GM18907 (cell line): ENCODE measurements at regions not wholly inside any gene's neighbourhood (a gene's known extent, or its start where the extent isn't known, plus 50 kb on each side); places are given as distances from the start of the nearest gene placed in this dataset.

Experiments used
- ATAC-seq: cut with Tn5 transposase; IDR thresholded peaks from one replicate; pipeline ENCODE4 v1.9.1; 2021; ENCODE audit warnings: mild to moderate bottlenecking, moderate library complexity; ENCODE audit not compliant: unreplicated experiment

DNA sequence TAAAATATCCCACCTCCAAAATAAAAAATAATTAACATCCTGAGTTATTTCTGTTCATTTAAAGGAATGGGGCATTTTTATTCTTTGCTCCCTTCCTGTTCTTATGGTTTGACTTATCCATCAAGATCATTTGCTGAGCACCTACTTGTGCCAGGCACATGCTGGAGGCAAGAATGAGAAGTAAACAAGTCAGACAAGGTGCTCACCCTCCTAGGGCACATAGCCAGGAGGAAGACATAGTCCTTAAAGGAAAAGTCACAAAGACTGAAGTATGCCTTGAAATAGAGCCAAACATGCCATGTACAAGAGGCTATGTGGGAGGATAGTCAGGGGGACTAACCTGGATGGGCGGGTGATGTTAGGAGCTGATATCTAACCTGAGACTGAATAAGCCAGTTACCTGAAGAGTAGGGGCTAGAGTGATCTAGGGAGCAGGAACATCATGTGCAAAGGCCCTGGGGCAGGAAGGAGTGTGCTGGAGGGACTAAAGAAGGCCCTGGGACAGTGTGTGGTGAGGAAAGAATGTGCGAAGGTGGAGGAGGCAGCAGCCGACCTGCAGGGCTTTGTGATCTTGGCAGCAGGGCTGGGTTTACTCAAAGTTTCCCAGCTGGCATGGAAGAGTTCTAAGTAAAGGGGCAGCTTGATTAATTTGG lies 233.5 kb downstream of the MATN1 start:
- ATAC-seq = no peak

DNA sequence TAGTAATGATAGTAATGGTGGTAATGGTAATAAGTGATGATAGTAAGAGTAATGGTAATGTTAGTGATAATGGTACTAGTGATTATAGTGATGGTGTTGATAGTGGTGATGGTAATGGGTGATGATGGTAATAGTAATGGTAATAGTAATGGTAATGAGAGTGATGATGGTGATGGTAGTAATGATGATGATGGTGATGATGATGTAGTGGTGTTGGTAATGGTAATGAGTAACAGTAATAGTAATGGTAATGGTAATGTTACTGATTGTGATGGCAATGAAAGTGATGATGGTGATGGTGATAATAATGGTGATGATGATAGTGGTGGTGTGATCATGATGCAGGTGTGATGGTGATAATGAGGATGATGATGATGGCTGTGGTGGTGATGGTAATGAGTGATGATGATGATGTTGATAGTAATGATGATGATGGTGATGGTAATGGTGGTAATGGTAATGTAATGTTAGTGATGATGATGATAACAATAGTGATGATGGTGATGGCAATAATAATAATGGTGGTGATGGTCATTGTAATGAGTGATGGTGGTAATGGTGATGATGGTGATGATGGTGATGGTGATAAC lies 235.0 kb downstream of the MATN1 start:
- no peak for ATAC-seq

DNA sequence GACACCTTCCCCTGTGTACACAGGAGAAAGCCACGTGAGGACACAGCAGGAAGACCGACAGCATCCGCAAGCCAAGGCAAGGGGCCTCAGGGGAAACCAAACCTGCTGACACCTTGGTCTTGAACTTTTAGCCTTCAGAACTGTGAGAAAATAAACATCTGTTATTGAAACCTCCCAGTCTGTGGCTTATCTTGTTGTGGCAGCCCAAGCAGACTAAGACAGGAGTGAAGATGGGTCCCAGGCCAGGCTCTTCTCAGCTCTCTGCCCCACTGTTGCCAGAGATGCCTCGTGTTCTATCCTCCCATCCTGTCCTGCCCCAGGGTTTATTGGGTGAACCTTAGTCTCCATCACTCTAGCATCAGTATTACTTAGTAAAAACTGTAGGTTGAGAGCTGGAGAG lies 236.3 kb downstream of the MATN1 start:
- ATAC-seq = no peak

DNA sequence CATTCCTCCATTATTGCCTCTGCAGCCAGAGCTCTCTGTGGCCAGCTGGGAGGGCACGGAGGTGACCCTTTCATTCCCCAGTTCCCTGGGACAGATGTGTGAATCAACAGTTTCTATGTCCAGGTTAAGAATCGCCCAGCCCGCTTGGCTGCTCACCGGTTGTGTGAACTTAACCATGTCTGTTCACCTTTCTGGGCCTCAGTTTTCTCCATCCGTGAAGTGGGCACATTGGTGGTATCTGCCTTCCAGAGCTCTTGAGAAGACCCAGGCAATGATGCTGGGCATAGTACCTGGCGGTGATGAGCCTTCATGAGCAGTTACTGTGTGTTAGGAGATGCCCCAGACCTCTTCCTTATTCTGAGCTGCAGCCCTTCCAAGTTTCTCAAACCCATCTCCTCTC lies 238.3 kb downstream of the MATN1 start:
- no peak for ATAC-seq

DNA sequence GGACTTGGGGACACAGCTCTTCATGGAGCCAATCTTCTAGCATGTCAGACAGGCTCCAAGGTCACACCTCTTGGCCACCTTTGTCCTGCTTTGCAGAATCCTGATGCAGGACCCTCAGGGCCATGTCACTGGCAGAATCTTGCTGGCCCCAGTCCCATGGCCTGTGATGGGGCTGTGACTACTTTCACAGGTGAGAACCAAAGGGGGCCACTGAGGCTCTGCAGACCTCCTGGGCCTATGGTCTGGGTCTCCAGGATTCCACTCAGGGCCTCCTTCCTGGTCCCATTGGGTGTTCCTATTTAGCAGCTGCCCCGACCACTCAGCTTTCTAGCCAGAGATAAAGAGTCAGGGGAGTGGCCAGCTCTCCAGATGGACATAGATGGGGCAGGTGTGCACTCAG lies 238.7 kb downstream of the MATN1 start:
- ATAC-seq = no peak

DNA sequence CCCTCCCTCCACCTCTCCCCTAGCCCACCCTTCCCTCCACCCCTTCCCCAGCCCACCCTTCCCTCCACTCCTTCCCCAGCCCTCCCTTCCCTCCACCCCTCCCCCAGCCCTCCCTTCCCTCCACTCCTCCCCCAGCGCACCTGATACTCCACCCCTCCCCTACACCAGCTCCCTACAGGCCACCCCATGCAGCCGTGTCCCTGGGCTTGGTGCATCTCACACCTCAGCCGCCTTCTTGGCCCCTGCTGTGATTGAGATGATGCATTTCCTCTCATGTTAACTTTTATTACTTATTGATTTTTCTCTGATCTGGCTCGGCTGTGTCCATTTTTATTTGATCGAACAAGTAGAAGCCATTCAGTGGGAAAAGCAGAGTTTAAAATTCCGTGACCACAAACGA lies 243.8 kb downstream of the MATN1 start:
- ATAC-seq = no peak

DNA sequence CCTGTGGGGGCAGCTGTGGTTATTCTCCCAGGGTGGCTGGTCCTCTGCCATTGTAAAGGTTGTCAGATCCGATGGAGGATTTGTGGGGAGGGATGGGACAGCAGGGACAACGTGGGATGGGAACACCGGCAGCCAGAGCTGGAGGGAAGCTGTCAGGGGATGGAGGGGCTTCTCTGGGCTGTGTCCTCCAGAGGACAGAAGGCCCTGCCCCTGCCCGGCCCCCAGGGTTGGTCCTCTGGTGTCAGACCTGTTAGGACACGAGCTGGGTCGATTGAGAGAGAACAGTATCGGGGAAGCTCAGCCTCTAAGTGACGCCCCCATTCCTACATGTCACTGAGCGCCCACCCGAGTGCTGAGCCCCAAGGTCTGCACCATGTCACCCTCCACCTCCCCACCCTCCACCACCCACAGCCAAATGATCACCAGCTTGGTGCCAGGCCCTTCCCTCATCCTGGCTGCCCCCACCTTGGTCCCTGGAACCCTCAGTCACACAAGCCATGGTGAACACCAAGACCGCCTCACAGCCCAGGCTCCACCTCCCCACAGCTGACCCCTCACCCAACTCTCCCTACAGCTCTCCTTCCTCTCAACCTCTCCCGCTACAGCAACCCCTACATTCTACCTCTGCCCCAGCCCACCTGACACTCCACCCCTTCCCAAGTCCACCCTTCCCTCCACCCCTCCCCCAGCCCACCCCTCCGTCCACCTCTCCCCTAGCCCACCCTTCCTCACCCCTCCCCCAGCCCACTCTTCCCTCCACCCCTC lies 244.4 kb downstream of the MATN1 start:
- no peak for ATAC-seq

DNA sequence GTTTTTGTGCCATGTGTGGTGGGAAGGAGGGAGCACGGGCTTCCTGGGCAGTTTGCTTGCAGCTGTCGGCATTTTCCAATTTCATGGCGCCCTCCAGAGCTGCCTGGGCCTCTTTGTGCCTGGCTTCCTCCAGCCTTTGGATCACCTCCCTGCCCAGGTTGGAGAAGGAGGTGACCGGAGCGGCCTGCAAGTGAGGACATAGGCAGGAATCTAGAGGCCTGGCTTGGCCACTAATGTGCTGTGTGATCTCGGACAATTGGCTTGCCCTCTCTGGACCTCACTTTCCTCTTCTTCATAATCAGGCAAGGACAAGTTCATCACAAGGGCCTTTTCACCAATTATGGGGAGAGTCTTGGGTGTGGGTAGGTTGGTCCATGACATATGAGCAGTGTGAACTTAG lies 245.1 kb downstream of the MATN1 start:
- ATAC-seq = no peak

DNA sequence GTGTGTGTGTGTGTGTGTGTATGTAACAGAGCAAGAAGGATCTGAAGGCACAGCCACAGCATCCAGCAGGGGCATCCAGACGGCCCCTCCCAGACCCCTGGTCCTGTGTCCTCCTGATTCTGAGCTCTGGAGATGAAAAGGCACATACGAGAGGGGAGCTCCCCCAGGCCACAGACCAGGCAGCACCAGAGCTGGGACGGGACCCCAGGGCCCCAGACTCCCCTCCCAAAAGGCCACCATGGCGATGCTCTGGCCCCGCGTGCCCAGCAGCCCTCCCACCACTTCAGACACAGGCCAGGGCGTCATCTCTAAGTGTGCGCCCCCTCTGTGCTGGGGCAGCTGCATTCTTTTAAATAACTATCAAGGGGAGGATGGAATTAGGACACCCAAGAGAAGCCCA lies 245.8 kb downstream of the MATN1 start:
- no peak for ATAC-seq

DNA sequence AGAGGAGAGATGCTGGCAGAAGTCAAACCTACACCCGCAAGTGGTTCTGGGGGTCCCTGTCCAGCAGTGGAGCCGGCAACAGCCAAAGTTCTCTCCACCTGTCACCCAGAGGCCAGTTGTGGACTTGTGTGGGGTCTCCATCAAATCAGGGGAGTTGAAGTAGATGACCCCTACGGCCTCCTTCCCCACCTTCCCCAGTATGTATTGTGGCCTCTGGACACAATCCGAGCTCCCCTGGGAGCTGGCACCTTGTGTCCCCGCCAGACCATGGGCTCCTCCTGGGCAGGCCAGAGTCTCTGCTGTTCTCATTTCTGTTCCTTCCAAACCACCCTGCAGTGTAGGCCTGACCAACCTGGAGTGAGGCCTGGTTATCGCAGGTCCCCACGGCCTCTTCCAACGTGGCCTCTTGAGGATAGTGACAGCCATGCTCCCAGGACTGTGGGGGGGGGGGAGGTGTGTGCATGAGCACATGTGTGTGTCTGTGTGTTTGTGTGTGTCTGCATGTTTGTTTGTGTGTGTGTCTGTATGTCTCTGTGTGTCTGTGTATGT lies 246.4 kb downstream of the MATN1 start:
- ATAC-seq = no peak

DNA sequence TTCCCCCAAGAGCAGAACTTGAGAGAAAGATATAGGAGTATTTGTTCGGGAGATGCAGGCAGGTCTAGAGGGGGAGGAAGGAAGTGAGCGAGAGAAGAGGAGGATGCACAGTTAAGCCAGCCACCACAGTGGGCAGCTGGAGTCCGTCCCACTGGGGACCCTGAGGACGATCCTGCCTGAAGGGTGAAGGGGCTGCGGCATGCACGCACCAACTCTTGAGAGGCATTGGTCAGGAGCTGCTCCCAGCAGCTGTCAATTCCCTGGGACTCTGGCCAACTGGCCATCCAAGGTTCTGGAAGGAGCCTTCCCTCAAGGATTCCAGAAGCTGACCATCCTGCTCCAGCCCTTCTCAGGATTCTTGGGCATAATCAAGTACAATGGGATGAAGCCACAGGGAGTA lies 246.9 kb downstream of the MATN1 start:
- ATAC-seq = no peak

DNA sequence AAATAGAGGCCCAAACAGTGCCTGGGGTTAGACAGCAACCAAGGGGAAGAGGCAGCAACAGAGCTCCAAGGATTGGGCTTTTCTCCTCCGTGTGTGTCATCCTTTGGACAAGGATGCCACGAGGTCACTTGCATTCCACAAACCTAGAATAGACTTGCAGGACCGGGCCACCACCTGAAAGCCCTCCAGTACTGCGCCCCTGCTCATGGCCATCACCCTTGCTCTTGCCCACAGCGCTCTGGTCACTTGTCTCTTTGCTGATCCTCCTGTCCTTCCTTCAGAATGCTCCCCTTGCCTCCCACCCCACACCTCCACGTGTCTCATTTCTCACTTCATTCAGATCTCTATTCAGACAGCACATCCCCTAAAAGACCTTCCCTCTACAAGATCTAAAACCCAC lies 247.4 kb downstream of the MATN1 start:
- ATAC-seq = no peak

DNA sequence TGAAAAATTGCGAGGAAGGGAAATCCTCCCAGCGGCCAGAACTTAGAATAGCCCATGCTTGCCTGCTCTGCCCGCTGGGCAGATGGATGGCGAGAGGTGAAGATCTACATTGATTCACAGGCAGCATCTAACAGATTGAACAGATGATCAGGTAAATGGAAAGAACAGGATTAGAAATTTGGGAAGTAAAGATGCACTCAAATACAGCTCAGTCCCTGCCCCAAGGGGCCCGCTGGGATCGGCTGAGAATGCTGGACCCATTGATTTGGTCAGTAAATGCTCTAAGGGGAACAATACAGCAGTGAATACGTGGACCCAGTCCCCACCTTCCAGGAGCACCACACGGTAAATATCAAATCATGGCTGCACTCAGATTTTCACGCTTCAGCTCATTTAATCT lies 248.2 kb downstream of the MATN1 start:
- ATAC-seq = no peak

DNA sequence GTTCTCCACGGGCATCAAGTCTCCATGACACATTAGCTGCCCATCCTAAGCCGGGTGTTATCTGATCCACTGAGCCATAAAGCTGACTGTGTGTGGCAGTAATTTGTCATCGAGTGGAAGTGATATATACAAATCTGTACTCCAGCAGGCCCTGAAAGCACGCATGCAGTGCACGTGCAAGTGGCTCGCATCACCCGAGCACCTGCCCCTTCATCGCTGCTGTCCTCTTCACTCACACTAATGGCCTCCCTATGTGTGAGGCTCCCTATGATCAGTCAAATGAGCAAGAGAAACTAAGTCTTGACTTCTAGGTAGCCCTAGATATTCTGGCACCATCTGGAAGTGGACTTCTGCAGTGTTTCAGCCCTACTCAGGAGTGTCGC lies 248.6 kb downstream of the MATN1 start:
- ATAC-seq = no peak

DNA sequence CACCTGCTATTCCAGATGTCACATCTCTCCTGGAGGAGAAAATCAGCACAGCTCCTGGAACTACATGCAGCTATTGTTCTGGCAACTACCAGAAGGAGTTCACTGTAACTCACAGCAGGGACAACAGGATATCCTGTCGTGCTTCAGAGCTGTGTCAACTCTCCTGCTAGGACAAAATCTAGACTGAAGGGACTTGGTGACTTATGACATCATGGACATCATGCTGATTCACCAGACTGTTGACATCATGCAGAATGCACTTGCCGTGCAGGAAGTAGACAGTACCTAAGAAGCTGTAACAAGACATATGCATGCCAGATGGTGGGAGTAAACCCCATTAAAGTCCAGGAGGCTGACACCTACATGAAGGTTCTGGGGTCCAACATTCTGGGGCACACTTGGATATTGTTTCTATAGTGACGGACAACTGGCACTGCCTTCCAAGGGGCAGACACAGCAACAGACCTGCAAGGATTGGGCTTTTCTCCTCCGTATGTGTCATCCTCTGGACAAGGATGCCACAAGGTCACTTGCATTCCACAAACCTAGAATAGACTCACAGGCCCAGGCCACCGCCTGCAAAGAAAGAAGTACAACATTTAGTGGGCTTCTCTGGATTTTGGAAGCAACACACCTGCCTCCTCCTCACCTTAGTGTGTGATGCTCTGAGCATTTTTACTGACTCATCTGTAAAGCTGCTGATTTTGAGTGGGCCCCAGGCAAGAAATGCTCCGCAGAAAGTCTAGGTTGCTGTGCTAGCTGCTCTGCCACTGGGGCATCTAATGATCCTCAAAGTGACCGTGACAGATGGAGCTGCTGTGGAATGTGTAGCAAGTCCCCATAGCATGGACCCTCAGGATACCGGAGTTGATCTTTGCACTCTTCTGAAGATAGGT lies 249.2 kb downstream of the MATN1 start:
- ATAC-seq = no peak

DNA sequence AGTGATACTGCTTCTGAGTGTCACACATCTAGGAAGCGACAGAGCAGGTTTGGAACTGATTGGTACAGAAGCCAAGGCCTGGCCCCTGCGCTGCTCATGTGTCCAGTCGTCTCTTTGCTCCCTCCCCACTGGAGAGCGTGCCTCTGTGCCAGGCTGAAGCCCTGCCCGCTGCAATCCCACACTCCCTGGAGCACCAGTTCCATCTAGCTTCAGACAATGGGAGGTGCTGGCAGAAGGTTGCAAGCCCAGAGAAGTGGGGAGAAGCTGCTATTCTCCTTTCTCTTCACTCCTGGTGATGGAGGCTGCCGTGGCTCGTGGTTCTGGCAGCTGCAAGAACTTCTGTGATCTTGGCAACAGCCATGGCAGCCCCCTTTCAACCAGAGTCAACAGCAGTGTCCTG lies 250.9 kb downstream of the MATN1 start:
- ATAC-seq = no peak

DNA sequence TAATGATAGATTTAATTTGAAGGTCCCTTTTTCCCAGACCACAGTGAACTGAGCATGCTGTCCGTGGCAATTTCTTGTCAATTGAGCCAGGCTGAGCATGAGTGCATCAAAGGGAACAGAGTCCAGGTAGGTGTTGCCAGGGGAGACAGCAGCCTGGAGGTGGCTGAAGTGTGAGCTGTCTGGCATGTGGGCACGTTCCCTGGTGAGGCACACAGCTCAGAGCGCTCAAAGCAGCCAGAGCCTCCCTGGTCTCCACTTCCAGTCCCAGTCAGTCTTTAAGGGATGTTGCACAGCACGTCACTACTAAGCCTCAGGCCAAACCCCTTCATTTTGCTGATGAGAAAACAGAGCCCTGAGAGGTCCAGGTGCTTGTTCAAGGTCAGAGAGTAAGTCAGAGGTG lies 251.4 kb downstream of the MATN1 start:
- ATAC-seq = no peak

DNA sequence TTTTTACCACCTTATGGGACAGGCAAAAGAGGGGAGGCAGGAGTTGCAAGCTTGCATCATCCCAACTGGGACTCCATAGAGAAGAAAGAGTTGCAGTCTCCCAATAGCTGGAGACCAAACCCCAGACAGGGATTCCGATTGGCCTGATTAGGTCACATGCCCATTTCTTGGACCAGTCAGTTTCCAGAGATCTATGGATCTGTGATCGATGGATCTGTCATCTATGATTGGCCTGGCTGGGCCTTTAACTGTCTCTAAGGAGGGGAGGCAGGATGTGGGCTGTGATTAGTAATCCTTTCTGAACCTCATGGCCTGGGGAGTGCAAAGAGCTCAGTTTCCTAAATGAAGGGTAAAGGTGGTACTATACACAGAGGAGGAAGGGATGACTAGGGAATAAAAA lies 252.1 kb downstream of the MATN1 start:
- no peak for ATAC-seq

DNA sequence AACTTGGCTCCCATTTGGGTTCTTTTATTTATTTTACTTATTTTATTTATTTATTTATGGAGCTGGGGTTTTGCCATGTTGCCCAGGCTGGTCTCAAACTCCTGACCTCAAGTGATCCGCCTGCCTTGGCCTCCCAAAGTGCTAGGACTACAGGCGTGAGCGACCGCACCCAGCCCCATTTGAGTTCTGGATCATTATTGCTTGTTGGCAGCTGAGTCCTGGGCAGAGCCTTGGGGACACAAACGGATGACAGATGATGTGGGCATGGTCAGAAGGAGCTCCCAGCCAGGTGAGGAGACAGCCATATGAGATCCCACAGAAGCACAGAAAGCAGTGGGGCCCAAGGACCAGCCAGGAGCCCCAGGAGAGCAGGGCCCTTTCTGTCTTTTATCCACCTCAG lies 254.0 kb downstream of the MATN1 start:
- no peak for ATAC-seq

DNA sequence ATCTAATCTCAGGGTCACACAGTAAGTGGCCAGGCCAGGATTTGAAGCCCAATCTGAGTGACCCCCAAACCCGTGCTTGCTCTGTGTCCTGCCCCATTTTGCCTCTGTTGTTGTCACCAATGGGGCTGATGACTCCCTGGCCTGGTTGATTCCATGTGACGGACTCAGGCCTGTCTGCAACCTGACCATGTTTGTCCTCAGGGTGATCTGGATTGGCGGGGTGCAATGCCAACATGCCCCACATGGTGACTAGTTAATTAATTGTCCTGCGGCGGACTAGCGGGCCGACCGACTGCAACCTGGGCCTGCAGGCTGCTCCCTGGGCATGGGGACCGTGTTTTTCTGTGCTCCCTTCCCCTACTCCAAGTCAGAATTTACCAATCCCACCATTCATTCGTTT lies 256.3 kb downstream of the MATN1 start:
- ATAC-seq = no peak

DNA sequence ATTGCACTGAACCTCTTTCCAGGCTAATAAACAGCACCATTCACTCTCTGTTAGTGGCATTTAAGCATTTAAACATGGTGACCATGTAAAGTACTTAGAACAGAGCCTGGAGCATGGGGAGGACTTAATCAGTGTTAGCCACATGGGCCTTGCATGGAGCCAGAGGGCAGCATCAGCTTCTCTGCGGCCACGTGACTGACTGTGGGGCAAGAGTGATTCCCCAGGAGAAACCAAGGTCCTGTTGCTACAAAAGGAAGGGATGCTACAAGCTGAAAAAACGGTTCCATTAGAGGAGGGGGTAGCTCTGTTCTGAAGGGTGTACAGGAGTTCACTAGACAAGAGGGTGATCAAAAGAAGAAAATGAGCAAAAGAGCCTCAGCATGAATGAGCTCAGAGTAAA lies 256.8 kb downstream of the MATN1 start:
- ATAC-seq = no peak
